WERI-Rb-1 (cell line): ENCODE measurements at regions not wholly inside any gene's neighbourhood (a gene's known extent, or its start where the extent isn't known, plus 50 kb on each side); places are given as distances from the start of the nearest gene placed in this dataset.

Experiments used
- DNase-seq: peaks from one replicate; pipeline ENCODE4 v3.0.0-alpha.2; 2020
- H3K27ac ChIP-seq: fragments of 250-450 bp; sonication (Bioruptor Pico); 2 replicates; pipeline ENCODE4 v1.5.1; 2020; ENCODE audit warnings: mild to moderate bottlenecking, moderate library complexity
- H3K27me3 ChIP-seq: fragments of 250-450 bp; sonication (Bioruptor Pico); 2 replicates; pipeline ENCODE4 v1.5.1; 2021; ENCODE audit warnings: mild to moderate bottlenecking, low read depth, moderate library complexity; ENCODE audit not compliant: insufficient read depth, severe bottlenecking
- H3K36me3 ChIP-seq: fragments of 250-450 bp; sonication (Bioruptor Pico); 2 replicates; pipeline ENCODE4 v1.5.1; 2020; ENCODE audit warnings: mild to moderate bottlenecking, moderate library complexity
- H3K4me3 ChIP-seq: 2 replicates; pipeline ENCODE4 v1.5.1; 2011; ENCODE audit warnings: low read depth, mild to moderate bottlenecking, control low read depth, low read length
- H3K9me3 ChIP-seq: fragments of 250-450 bp; sonication (Bioruptor Pico); 2 replicates; pipeline ENCODE4 v1.5.1; 2021; ENCODE audit warnings: mild to moderate bottlenecking, moderate library complexity; ENCODE audit not compliant: severe bottlenecking
- TF ChIP-seq, protein P1 (sequence below): IDR thresholded peaks from 2 replicates; pipeline ENCODE4 v1.5.1; 2011; ENCODE audit warnings: low read depth, mild to moderate bottlenecking, control low read depth, inconsistent platforms, low read length

DNA sequence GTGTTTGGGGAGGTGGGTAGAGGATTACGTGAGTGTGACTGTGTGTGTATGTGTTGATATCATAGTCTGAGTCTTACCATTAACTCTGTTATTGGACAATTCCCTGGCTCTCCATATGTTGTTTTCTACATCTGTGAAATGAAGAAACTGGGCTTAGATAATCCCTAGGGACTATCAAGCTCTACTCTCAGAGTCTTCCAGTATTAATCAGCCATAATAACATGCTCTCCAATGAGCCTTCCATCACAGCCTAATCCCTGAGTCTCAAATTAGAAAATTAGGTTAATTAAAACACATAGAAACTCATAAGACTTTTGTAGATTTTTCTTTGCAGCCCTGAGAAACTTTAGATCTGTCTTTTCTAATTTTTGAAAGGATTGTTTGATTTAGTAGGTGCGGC lies 404.2 kb upstream of the RARB start:
- no peaks in the 10 kb centered on the region for H3K27me3 ChIP-seq
- no peak for DNase-seq
- no peaks in the 10 kb centered on the region for H3K9me3 ChIP-seq
- no peak overlapping the region for H3K27ac ChIP-seq
- H3K4me3 ChIP-seq = no peak overlapping the region
- H3K36me3 ChIP-seq = no peaks in the 10 kb centered on the region
- TF ChIP-seq, protein P1, sequence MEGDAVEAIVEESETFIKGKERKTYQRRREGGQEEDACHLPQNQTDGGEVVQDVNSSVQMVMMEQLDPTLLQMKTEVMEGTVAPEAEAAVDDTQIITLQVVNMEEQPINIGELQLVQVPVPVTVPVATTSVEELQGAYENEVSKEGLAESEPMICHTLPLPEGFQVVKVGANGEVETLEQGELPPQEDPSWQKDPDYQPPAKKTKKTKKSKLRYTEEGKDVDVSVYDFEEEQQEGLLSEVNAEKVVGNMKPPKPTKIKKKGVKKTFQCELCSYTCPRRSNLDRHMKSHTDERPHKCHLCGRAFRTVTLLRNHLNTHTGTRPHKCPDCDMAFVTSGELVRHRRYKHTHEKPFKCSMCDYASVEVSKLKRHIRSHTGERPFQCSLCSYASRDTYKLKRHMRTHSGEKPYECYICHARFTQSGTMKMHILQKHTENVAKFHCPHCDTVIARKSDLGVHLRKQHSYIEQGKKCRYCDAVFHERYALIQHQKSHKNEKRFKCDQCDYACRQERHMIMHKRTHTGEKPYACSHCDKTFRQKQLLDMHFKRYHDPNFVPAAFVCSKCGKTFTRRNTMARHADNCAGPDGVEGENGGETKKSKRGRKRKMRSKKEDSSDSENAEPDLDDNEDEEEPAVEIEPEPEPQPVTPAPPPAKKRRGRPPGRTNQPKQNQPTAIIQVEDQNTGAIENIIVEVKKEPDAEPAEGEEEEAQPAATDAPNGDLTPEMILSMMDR = no peak

DNA sequence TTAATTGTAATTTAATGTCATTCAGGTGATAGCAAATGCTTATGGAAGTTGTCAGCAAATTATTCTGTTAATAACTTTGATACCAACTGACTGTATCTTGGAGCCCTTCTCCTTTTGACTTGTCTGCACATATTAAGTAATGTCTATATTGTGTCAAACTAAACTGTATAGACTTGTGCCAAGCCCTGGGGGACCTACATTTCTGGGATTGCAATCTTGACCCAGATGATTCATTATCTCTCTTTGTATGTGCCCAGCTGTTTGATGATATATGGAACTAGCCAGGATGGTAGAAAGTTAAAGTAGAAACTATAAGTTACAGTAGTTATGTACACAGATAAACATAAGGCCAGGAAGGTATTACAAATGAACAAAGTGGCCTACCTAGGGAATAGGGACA lies 402.8 kb upstream of the RARB start:
- TF ChIP-seq, protein P1 = no peak

DNA sequence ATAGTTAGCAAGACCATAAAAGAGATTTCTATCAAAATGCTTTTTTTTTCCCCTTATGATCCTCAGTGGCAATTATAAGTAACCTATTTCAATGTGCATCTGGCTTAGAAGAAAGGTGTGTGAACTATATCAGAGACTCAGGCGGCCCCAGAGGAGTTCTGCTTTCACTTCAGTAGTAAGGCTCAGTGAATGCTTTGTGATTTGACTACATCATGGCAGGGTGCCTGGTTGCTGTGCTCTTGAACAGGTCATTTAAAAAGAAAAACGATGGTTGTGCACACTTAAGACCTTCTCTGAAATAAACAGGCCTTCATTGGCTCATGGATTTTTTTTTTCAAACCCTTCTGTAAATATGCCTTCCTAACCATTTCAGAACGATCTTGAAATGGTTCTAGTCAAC lies 400.4 kb upstream of the RARB start:
- no peak for DNase-seq
- no peaks in the 10 kb centered on the region for H3K9me3 ChIP-seq
- H3K4me3 ChIP-seq = no peak overlapping the region
- no peak overlapping the region for H3K27ac ChIP-seq
- TF ChIP-seq, protein P1 = no peak
- H3K27me3 ChIP-seq = no peaks in the 10 kb centered on the region
- no peaks in the 10 kb centered on the region for H3K36me3 ChIP-seq

More for the DNA sequence above, 402.8 kb upstream of the RARB start:
- Histone ChIP-seq H3K27ac (no peak overlapping the region), H3K9me3 (no peaks in the 10 kb centered on the region), H3K4me3 (no peak overlapping the region), H3K36me3 (no peaks in the 10 kb centered on the region), H3K27me3 (no peaks in the 10 kb centered on the region)
- DNase-seq = no peak

DNA sequence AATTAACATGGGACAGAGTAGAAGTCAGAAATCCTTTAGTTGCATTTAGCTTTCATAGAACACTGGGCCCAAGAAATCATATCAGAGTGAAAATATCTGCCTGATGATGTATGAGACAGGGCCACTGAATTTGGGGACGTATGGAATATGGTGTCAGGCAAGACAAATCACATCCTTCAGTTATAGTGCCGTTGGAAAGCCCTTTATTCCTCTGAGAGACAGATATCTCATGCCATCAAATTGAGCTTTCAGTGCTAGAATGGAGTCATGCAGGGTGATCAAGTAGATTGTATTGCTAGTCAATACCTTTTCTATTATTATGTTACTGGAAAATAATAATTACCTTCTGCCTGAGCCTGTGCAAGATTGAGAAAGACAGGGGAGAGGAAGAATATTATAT lies 398.2 kb upstream of the RARB start:
- Histone ChIP-seq H3K27ac (no peak overlapping the region), H3K27me3 (no peaks in the 10 kb centered on the region), H3K36me3 (no peaks in the 10 kb centered on the region), H3K9me3 (no peaks in the 10 kb centered on the region), H3K4me3 (no peak overlapping the region)
- TF ChIP-seq, protein P1 = no peak
- DNase-seq = no peak

DNA sequence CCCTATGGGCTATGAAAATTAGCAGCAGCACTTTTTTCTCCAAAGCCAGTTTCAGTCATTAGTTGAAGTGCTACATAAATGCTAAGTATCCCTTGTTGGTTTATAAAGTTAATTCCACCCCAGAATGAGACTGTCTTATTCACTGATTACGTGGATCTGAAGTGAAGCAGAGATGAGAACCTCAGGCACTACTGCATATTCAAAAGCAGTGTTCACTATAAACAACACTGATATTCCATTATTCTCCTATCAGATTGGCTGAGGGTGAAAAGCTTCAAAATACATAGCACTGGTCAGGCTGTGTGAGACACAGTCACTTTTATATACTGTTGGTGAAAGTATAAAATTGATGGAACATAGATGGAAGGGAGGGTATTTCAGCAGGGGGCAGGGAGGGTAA lies 395.7 kb upstream of the RARB start:
- Histone ChIP-seq H3K9me3 (no peaks in the 10 kb centered on the region), H3K27me3 (no peaks in the 10 kb centered on the region), H3K4me3 (no peak overlapping the region), H3K27ac (no peak overlapping the region), H3K36me3 (no peaks in the 10 kb centered on the region)
- TF ChIP-seq, protein P1 = no peak
- no peak for DNase-seq

DNA sequence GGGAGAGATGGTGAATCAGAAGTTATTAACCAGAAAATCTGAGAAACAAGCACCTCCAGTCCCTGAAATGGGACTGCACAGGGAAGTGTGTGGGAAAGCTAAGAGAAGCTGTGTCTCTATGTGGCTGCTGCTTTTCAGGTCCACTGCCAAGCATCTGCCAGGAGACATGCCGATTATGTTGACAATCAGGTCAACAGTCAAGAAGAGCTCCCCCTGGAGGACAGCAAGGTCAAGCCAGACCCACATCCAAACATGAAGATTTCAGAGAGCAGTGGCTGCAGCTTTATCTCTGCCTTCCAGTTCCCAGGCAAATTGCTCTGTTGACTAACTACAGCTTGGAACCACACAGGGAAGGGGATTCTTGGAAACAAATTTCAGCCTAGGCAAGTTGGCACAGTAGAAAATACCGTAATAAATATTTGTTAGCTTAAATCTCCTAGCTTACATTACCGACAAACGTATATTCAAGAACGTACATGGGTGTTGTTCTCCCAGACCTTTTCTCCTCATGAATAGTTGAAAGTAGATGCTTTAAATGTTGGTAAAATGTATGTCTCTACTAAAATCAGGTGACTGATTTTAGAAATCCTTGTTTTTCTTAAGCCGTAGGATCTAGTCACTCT lies 394.5 kb upstream of the RARB start:
- TF ChIP-seq, protein P1 = peak; percentile 88
- H3K4me3 ChIP-seq = no peak overlapping the region
- no peak overlapping the region for H3K27ac ChIP-seq
- peak; percentile 74 for DNase-seq
- H3K27me3 ChIP-seq = no peaks in the 10 kb centered on the region
- H3K36me3 ChIP-seq = no peaks in the 10 kb centered on the region
- H3K9me3 ChIP-seq = no peaks in the 10 kb centered on the region
